Liver (tissue), 8 donors: ENCODE measurements at regions not wholly inside any gene's neighbourhood (a gene's known extent, or its start where the extent isn't known, plus 50 kb on each side); places are given as distances from the start of the nearest gene placed in this dataset.

ENCODE experiments used
- DNase-seq: peaks from one replicate; pipeline ENCODE4 v3.0.0-alpha.2; 2017; ENCODE audit warnings: low spot score
- H3K27ac ChIP-seq, 2 donors: one replicate each; pipeline ENCODE4 v1.7.0; 2013; ENCODE audit warnings: inconsistent platforms in 2 of 2, low read length in 2 of 2, control low read depth in 1 of 2, low read depth in 1 of 2, mild to moderate bottlenecking in 1 of 2
- H3K27me3 ChIP-seq, 4 donors: one replicate each; pipeline versions ENCODE4 v1.6.1 to v1.7.0; 2013; ENCODE audit warnings: low read length in 3 of 4, inconsistent platforms in 1 of 4, mild to moderate bottlenecking in 1 of 4, moderate library complexity in 1 of 4; ENCODE audit not compliant: control insufficient read depth in 4 of 4, insufficient read depth in 4 of 4
- H3K36me3 ChIP-seq, 4 donors: one replicate each; pipeline versions ENCODE4 v1.6.1 to v1.7.0; 2013; ENCODE audit warnings: low read length in 3 of 4, mild to moderate bottlenecking in 3 of 4, low read depth in 1 of 4, moderate library complexity in 1 of 4; ENCODE audit not compliant: control insufficient read depth in 4 of 4, insufficient read depth in 3 of 4
- H3K4me1 ChIP-seq, 4 donors: one replicate each; pipeline versions ENCODE4 v1.6.1 to v1.7.0; 2013; ENCODE audit warnings: low read length in 3 of 4, mild to moderate bottlenecking in 3 of 4, moderate library complexity in 1 of 4; ENCODE audit not compliant: control insufficient read depth in 4 of 4, insufficient read depth in 4 of 4
- H3K4me3 ChIP-seq, 3 donors: one replicate each; pipeline versions ENCODE4 v1.6.1 to v1.7.0; 2013; ENCODE audit warnings: low read length in 3 of 3, control low read depth in 1 of 3, low read depth in 1 of 3, mild to moderate bottlenecking in 1 of 3
- H3K9ac ChIP-seq, 2 donors: one replicate each; pipeline ENCODE4 v1.7.0; 2013; ENCODE audit warnings: low read length in 2 of 2, mild to moderate bottlenecking in 2 of 2, moderate library complexity in 2 of 2, control low read depth in 1 of 2, low read depth in 1 of 2
- H3K9me3 ChIP-seq, 4 donors: one replicate each; pipeline versions ENCODE4 v1.6.1 to v1.7.0; 2013; ENCODE audit warnings: low read length in 3 of 4; ENCODE audit not compliant: control insufficient read depth in 4 of 4
- ATF3 ChIP-seq: IDR thresholded peaks from 2 replicates; pipeline ENCODE4 v1.6.1; 2016; ENCODE audit warnings: antibody characterized with exemption
- EGR1 ChIP-seq, 2 donors: IDR thresholded peaks; 2 replicates each; pipeline ENCODE4 v1.6.1; 2016 to 2018; ENCODE audit warnings: antibody characterized with exemption in 2 of 2, low read depth in 2 of 2
- FOXA1 ChIP-seq: IDR thresholded peaks from 2 replicates; pipeline ENCODE4 v1.6.1; 2016; ENCODE audit warnings: antibody characterized with exemption
- FOXA2 ChIP-seq: IDR thresholded peaks from 2 replicates; pipeline ENCODE4 v1.6.1; 2016; ENCODE audit warnings: antibody characterized with exemption
- GABPA ChIP-seq, 2 donors: IDR thresholded peaks in 1 of 2; conservative IDR thresholded peaks in 1 of 2; 2 replicates each; pipeline ENCODE4 v1.6.1; 2016; ENCODE audit warnings: antibody characterized with exemption in 2 of 2, mild to moderate bottlenecking in 1 of 2, moderate library complexity in 1 of 2
- HNF4A ChIP-seq, 2 donors: conservative IDR thresholded peaks; 2 replicates each; pipeline ENCODE4 v1.6.1; 2016; ENCODE audit warnings: antibody characterized with exemption in 2 of 2, mild to moderate bottlenecking in 2 of 2
- HNF4G ChIP-seq: IDR thresholded peaks from 2 replicates; pipeline ENCODE4 v1.6.1; 2016; ENCODE audit warnings: antibody characterized with exemption
- JUND ChIP-seq, 2 donors: IDR thresholded peaks; 2 replicates each; pipeline ENCODE4 v1.6.1; 2016; ENCODE audit warnings: antibody characterized with exemption in 2 of 2
- NR2F2 ChIP-seq: IDR thresholded peaks from 2 replicates; pipeline ENCODE4 v1.6.1; 2016; ENCODE audit warnings: antibody characterized with exemption
- RAD21 ChIP-seq, 2 donors: IDR thresholded peaks; 2 replicates each; pipeline ENCODE4 v1.6.1; 2016; ENCODE audit warnings: antibody characterized with exemption in 2 of 2, mild to moderate bottlenecking in 2 of 2
- REST ChIP-seq: IDR thresholded peaks from 2 replicates; pipeline ENCODE4 v1.6.1; 2016; ENCODE audit warnings: antibody characterized with exemption, mild to moderate bottlenecking
- RXRA ChIP-seq, 2 donors: IDR thresholded peaks; 2 replicates each; pipeline ENCODE4 v1.6.1; 2017 to 2018; ENCODE audit warnings: antibody characterized with exemption in 2 of 2, mild to moderate bottlenecking in 1 of 2
- SP1 ChIP-seq: IDR thresholded peaks from 2 replicates; pipeline ENCODE4 v1.6.1; 2018; ENCODE audit warnings: antibody characterized with exemption, mild to moderate bottlenecking
- TAF1 ChIP-seq: conservative IDR thresholded peaks from 2 replicates; pipeline ENCODE4 v1.6.1; 2016; ENCODE audit warnings: antibody characterized with exemption, mild to moderate bottlenecking
- YY1 ChIP-seq: IDR thresholded peaks from 2 replicates; pipeline ENCODE4 v1.6.1; 2016; ENCODE audit warnings: antibody characterized with exemption, mild to moderate bottlenecking
- WGBS: extraction: QIAGEN DNeasy Blood & Tissue Kit; methylation state at CpG from one replicate; pipeline ENCODE4 v1.1.7; 2013; 5-methylcytosine and 5-hydroxymethylcytosine counted together
- TF ChIP-seq, protein P1 (sequence below): IDR thresholded peaks from 2 replicates; pipeline ENCODE4 v1.6.1; 2016; ENCODE audit warnings: antibody characterized with exemption
- TF ChIP-seq, protein P2 (sequence below): fragments of 150-350 bp; IDR thresholded peaks from 2 replicates; pipeline ENCODE4 v1.5.1; 2017; ENCODE audit warnings: improper control_type of control experiment, low read depth, low read length; ENCODE audit not compliant: missing input control
- TF ChIP-seq, protein P3 (sequence below): IDR thresholded peaks from 2 replicates; pipeline ENCODE4 v1.6.1; 2016; ENCODE audit warnings: antibody characterized with exemption
- donor health status: healthy.
- donor health status: healthy.
- donor health status: healthy.
- donor health status: healthy.
- donor health status: healthy.

GRCh38 chr4:169922632-169923276 is 103.4 kb downstream of the MFAP3L start:
- H3K9ac ChIP-seq: no peak overlapping the region
- peaks cover 0 to 13% (median 6%) of the 10 kb centered on the region in 4 donors for H3K4me1 ChIP-seq
- no peaks in the 10 kb centered on the region for H3K36me3 ChIP-seq
- 47% methylated on average over 3 of the region's 3 CpGs for WGBS
- no peaks in the 10 kb centered on the region for H3K9me3 ChIP-seq
- no peaks in the 10 kb centered on the region for H3K27me3 ChIP-seq
- no peak for DNase-seq
- TF ChIP-seq FOXA2: no peak
- H3K27ac ChIP-seq: no peak overlapping the region
- H3K4me3 ChIP-seq: no peak overlapping the region

- no peak for DNase-seq
- H3K27me3 ChIP-seq: no peaks in the 10 kb centered on the region
- no peak overlapping the region for H3K9ac ChIP-seq
- no peak overlapping the region for H3K27ac ChIP-seq
- H3K4me1 ChIP-seq: peaks cover 0 to 5% (median 5%) of the 10 kb centered on the region in 4 donors
- no peak overlapping the region for H3K4me3 ChIP-seq
- WGBS: 84% methylated on average over 1 of the region's 1 CpG
- TF ChIP-seq REST: no peak
- no peak for TF ChIP-seq FOXA1
- no peak for TF ChIP-seq YY1
- TF ChIP-seq, protein P1, sequence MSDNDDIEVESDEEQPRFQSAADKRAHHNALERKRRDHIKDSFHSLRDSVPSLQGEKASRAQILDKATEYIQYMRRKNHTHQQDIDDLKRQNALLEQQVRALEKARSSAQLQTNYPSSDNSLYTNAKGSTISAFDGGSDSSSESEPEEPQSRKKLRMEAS: no peak
- TF ChIP-seq, protein P2, sequence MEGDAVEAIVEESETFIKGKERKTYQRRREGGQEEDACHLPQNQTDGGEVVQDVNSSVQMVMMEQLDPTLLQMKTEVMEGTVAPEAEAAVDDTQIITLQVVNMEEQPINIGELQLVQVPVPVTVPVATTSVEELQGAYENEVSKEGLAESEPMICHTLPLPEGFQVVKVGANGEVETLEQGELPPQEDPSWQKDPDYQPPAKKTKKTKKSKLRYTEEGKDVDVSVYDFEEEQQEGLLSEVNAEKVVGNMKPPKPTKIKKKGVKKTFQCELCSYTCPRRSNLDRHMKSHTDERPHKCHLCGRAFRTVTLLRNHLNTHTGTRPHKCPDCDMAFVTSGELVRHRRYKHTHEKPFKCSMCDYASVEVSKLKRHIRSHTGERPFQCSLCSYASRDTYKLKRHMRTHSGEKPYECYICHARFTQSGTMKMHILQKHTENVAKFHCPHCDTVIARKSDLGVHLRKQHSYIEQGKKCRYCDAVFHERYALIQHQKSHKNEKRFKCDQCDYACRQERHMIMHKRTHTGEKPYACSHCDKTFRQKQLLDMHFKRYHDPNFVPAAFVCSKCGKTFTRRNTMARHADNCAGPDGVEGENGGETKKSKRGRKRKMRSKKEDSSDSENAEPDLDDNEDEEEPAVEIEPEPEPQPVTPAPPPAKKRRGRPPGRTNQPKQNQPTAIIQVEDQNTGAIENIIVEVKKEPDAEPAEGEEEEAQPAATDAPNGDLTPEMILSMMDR: no peak
- no peak for TF ChIP-seq ATF3
- no peak for TF ChIP-seq JUND (IDR thresholded peaks at IDR 0.05)
- TF ChIP-seq RAD21 (IDR thresholded peaks at IDR 0.05): no peak
- TF ChIP-seq EGR1 (IDR thresholded peaks at IDR 0.05; ENCODE audit: low read depth in 2 of 2): no peak
- no peak for TF ChIP-seq SP1
- TF ChIP-seq HNF4A (conservative IDR thresholded peaks at IDR 0.05): no peak
- no peak for TF ChIP-seq RXRA (IDR thresholded peaks at IDR 0.05)
- no peak for TF ChIP-seq FOXA2
- no peak for TF ChIP-seq HNF4G
- TF ChIP-seq, protein P3, sequence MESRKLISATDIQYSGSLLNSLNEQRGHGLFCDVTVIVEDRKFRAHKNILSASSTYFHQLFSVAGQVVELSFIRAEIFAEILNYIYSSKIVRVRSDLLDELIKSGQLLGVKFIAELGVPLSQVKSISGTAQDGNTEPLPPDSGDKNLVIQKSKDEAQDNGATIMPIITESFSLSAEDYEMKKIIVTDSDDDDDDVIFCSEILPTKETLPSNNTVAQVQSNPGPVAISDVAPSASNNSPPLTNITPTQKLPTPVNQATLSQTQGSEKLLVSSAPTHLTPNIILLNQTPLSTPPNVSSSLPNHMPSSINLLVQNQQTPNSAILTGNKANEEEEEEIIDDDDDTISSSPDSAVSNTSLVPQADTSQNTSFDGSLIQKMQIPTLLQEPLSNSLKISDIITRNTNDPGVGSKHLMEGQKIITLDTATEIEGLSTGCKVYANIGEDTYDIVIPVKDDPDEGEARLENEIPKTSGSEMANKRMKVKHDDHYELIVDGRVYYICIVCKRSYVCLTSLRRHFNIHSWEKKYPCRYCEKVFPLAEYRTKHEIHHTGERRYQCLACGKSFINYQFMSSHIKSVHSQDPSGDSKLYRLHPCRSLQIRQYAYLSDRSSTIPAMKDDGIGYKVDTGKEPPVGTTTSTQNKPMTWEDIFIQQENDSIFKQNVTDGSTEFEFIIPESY: no peak
- no peak for TF ChIP-seq TAF1
- no peak for TF ChIP-seq NR2F2
- no peak for TF ChIP-seq GABPA (IDR thresholded peaks at IDR 0.05 in 1 of 2, conservative IDR thresholded peaks at IDR 0.05 in 1 of 2)
- no peaks in the 10 kb centered on the region for H3K36me3 ChIP-seq
- peaks cover 0 to 4% (median 3%) of the 10 kb centered on the region in 4 donors for H3K9me3 ChIP-seq
These were observed 104.5 kb downstream of the MFAP3L start for GRCh38 chr4:169921732-169922131.
